IPS-NIHi7 (cell line): ENCODE measurements at regions not wholly inside any gene's neighbourhood (a gene's known extent, or its start where the extent isn't known, plus 50 kb on each side); places are given as distances from the start of the nearest gene placed in this dataset.
A peak's percentile ranks its signal among the peaks of the same experiment; 100 is the strongest.

Source experiments
- DNase-seq: peaks from one replicate; pipeline ENCODE4 v3.0.0; 2012; ENCODE audit warnings: mixed read lengths; ENCODE audit errors: extremely low spot score

DNA sequence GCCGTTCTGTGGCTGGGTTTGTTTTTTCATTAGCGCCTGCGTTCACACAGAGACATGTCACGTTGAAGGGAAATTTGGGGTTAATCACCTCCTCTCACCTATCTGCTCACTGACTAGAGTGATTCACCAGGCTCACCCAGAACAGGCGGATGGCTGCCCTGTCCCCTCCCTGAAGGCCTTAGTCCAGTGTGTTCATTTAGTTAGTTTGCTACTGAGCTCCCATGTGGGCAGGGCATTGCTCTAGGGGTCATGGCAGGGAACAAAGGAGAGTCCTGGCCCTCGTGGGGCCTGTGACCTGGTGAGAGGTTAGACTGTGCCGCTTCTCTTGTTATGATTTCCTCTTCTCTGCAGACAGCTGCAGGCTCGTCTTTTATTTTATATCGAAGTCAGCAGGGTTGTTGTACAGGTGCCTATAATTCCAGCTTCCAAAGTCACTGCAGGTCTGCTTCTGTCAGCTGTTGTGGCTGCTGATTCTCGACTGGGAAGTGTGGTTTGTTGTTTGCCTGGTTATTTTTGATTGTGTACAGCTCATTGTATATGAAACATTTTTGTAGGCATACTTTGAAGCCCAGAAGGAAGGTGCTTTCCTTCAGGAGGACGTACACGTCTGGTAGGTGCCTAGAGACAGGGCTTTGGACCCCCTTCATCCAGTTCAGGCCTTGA, 73.4 kb upstream of the GSE1 start:
- no peak for DNase-seq

DNA sequence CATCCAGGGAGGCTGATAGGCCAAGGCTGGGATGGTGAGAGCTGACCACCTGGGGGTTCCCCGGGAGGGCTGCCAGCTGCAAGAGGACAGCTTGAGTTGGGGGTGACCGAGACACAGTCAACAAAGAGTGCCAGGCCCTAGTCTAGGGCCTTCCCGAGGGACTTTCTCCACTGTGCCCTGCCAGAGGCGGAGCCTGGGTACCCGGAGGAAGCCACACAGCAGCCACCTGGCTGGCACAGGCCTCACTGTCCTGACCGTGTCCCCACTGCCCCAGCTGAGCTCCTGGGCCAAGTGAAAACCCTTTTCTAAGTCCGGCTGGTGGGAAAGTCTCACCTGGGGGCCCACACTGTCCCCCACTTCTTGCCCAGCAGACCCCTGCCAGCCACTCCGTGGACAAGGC, 71.9 kb upstream of the GSE1 start:
- DNase-seq: no peak

DNA sequence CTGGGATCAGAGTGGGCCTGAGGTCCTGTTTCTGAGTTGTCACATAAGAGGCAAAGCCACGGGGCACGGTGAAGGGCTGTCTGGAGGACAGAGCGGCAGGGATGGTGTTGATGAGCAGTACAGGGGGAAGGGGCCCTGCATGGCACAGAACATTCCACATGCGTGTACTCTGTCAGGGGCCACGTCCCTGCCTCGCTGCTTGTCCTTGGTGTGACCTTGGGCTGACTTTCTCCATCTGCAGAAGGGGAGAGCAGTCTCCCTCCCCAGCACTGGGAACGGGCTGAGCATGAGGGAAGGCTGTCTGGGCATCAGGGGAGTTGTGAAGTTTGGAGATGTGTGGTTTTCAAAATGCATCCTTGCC, 71.5 kb upstream of the GSE1 start:
- no peak for DNase-seq

DNA sequence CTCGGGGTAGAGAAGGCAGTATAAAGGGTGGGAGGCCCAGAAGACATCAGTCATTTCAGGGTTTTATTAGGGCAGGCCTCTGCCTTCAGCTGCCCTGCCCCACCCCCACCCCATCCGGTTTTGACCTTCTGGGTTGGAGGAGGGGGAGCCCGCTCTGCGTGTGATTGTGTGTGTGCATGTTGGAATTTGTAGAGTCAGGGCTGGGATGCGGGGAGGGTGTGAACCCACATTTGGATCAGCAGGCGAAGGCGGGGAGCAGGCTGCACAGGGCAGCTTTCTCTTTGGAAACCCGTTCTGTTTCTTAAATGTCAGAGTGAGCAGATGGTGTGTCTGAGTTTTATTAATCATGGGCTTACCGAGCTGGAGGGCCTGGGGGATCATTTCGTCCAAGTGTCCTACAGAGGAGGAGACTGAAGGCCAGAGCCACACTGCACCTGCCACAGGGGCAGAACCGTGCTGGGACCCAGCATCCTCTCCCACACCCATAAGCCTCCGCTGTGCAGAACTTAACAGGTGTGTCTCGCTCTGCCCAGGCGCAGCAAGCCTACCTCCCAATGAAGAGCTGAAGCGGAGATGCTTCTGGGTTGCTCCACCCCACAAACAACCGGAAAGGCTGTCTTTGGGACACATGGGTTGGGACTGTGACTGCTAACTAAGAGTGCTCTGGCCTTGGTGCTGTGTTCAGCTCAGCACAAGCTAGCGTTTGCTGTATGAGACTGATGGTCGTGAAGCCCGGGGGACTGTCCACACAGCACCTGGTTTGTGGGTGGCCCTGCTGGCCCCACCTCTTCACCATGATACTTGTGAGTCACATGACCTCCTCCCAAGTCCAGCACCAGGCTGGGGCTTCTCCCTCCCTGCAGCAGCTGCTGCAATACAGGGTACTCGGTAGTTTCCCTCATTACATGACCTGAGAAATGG, 70.9 kb upstream of the GSE1 start:
- DNase-seq: no peak

DNA sequence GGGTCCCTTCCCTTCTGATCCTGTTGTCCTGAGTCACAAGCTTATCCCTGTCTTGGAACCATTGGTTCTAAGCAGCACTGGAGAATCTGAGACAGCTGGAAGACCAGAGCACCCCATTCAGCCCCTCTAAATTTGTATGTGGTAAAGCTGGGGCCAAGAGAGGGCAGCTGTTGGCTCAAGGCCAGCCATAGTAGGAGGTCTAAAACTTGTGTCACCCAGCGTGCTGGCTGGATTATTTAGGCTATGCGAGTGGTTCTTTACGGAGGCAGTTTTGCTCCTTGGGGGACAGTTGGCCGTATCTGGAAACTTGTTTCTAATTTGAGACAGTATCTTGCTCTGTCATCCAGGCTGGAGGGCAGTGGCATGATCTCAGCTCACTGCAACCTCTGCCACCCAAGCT, 69.6 kb upstream of the GSE1 start:
- DNase-seq: no peak

DNA sequence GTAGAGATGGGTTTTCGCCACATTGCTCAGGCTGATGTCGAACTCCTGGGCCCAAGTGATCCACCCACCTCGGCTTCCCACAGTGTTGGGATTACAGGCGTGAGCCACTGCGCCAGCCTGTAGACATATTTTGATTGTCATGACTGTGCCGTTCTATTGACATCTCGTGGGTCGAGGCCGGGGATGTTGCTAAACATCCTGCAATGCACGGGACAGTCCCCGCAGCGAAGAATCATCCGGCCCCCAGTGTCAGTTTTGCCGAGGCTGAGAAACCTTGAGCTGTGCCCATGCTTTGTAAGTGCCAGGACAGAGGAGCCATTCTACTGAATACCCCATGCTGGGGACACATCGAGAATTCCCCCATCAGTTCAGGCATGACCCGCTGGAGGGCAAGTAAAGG, 69.1 kb upstream of the GSE1 start:
- DNase-seq: no peak

DNA sequence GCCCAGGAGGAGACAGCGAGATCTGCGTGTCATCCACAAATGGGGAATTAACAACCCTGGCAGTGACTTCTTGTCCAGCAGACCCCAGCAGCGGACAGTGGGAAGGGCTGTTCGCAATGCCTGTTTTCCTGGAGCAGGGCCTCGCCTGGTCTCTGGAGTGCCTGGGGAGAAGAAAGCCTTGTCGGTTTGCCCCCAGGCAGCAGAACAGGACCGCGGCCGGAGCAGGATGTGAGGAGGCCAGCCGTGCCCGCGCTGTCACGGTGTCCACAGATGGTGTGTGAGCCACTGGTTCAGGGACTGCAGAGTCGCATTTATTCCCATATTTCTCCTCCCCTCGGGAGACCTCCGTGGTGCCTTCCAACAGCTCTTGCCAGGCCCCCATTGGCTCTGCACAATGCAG, 68.5 kb upstream of the GSE1 start:
- DNase-seq: no peak

DNA sequence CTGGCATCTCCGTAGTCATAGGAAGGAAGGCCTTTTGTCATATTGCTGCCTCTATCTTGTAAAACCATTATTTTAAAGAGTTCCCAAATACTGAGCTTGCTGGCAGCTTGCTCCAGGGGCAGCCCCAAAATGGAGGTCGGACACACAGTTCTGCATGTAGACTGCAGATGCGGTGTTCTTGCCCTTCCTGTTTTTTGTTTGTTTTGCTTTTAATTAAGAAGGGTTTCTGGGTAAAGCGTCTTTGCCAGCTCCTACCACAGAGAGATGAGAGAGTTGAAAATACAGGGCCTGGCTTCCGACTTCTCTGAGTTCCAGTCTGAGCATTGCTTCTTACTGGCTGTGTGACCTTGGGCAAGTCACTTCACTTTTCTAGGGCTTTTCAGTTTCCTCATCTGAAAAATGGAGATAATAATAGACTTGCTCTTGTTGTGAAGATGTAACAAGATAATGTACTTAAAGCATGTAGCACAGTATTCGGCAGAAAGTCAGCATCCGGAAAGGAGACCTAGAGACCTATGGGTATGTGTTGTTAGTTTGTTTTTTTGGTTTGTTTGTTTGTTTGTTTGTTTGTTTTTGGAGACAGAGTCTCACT, 67.8 kb upstream of the GSE1 start:
- DNase-seq: no peak

DNA sequence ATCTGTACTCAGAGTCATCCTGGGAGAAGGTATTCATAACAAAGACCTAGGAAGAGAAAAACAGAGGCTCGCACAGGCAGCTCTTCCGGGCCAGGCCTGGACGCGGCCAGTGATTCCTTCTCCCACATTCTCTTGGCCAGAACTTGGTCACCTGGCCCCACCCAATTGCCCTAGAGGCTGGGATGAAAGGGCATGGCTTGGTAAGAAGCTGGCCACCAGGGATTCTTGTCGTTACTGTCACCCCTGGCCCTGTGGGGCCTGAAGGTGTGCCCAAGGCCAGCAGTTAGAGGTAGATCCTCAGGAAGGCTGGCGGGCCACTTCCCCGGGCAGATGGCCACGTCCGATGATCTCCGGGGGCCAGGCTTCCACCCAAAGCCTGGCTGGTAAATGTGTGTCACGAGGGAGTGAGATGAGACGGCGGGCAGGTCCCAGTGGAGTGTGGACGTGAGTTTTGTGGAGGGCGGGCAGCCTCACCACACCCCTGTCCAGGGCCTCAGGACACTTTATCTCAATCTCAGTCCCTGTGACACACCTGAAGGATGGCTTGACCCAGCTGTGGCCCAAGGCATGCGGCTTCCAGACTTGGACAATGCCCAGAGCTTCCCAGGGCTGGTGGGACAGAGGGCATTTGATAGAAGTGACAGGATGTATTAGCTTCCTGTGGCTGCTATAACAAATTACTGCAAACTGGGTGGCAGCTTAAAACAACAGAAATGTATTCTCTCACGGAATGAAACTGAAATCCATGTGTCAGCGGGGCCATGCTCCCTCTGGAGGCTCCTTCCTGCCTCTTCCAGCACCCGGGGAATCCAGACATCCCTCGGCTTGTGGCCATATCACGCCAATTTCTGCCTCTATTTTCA, 66.3 kb upstream of the GSE1 start:
- no peak for DNase-seq

DNA sequence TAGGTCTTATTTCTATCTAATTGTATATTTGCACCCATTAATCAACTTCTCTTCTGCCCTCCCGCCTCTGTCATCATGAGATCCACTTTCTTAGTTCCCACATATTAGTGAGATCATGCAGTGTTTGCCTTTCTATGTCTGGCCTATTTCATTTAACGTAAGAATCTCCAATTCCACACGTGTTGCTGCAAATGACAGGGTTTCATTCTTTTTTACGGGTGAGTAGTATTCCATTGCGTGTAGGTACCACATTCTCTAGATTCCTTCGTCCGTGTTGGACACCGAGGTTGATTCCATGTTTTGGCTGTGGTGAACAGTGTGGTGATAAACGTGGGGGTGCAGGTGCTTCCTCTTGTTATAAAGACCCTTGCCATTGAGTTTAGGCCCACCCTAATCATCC, 64.7 kb upstream of the GSE1 start:
- no peak for DNase-seq

DNA sequence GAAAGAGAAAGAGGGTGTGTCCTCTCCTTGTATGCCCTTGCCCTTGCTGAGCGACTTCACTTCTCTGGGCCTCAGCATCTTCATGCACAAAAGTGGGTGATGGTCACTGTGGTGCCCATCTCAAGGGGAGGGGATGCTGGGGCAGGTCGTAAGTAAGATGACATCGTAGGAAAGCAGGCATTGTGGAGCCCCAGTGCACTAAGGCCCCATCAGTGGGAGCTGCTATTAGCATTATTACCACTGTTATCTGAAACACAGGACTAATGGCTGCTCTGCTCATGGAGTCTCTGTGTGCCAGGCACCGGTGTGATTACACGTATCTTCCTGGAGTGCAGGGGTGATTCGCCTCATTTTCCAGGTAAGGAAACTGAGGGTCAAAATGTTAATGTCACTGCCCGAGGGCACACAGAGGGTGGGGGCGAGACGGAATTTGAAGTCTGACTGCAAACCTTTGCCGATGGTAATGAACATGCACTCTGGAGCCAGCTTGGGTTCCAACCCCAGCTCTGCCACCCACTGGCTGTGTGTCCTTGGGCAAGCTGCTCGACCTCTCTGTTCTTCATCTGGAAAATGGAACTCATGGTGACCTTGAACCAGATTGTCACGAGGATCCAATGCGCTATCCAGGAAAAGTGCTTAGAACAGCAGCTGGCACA, 63.2 kb upstream of the GSE1 start:
- DNase-seq: no peak

DNA sequence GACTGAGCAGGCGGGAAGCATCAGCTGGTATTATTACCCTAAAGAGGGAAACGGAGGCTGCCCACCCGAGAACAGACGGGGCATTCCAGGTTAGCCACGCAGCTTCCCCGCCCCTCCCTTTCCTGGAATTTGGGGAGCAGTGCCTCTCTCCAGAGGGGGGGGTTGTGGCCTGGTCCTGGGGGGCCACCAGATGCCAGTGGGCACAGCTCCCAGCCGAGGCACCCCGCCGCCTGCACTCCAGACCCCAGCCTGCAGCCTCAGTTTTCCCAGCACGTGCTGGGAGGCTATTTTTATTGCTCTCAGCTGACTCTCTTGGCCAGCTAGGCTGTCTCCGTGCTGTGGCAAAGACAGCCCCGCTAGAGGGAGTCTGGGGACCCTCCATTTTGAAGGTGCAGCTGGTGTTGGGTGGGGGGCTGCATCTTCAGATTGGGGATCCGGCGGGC, 62.7 kb upstream of the GSE1 start:
- no peak for DNase-seq

DNA sequence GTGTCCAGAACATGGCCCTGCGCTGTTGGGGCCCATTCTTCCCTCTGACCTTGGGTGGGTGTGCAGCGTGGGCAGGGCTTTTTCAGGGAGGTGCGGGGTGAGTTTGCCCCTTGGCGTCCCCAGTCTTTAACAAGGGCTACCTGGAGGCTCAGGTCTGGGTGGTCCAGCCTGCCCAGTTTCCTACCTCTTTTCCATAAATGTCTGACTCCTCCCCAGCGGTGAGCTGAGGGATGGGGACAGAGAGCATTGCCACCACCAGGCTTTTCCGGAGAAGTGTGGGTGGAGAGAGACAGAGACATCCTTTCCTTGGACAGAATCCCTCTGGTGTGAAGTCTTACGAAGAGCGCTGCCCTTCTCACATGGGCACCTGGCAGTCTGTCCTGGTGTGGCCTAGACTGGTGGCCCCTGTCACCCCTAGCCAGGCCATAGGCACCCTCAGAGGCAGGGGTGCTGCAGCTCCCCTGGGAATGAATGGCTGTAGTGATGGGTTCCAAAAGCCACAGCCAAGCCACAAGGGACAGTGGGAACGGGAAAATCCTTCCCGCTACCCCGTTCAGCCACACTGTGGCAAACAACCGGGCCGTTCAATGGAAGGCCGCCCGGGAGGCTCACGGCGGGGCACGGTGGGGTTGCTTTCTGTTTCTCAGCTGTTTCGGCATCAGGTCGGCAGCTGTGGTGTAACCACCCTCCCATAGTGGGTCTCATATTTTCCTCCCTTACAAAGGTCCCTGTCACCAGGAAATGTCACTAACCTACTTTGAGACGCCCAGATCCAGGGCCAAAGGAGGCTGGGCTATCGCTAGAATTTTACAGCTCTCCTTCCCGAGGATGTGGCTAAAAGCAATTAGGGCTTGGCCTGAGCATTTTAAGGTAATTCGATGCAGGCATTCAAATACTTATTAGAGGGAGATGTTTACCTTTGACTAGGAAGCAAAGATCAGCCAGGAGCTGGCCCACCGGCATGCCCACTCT, 61.9 kb upstream of the GSE1 start:
- DNase-seq: no peak

DNA sequence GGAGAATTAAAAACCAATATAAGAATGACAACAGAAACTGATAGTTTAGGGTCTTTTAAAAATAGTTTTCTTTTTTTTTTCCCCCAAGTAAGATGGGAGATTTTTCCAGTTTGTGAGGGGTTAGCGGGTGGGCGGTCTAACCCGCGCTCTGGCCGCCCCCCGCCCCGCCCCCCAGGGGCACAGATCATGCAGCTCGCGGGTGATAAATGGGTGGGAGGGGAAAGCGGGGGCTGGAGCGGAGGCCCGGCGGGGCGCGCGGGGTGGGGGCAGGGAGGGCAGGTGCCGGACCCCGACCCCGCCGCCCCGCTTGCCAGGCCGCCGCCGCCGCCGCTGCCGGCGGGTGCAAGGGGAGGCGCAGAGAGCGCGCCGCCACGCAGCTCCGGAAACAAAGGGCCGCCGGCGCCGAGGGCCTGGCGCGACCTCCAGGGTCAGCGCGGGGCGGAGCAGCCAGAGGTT, 60.1 kb upstream of the GSE1 start:
- DNase-seq: peak; percentile 80

DNA sequence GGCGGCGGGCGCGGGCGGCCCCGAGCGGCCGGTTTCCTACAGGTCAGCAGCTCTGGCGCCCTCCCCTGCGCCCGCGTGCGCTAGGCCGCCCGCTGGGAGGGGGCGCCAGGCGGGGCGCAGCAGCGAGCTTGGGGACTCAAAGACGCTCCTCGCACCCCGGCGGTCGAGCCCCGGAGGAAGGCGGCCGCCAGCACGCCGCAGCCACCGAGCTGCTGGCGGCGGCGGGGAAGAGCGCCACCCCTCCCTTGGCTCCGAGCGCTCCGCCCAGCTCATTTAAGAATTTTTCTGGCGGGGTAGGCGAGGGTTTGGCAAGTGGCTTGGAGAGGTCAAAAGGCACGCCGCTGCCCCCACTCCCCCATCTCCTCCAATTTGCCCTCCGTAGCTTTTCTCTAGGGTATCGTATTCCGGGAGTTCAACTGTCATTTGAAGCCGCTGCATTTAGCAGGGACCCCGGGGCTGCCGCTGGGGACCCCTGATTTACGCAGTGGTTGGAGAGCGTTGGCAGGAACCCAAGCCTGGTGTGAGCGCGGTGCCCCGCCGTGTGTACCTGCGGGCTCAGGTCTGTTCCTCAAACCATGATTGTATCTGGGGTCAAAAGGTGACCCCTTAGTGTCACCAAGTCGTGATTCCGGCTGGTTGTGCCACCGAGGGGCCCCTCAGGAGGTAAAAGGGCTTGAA, 59.5 kb upstream of the GSE1 start:
- DNase-seq: no peak

DNA sequence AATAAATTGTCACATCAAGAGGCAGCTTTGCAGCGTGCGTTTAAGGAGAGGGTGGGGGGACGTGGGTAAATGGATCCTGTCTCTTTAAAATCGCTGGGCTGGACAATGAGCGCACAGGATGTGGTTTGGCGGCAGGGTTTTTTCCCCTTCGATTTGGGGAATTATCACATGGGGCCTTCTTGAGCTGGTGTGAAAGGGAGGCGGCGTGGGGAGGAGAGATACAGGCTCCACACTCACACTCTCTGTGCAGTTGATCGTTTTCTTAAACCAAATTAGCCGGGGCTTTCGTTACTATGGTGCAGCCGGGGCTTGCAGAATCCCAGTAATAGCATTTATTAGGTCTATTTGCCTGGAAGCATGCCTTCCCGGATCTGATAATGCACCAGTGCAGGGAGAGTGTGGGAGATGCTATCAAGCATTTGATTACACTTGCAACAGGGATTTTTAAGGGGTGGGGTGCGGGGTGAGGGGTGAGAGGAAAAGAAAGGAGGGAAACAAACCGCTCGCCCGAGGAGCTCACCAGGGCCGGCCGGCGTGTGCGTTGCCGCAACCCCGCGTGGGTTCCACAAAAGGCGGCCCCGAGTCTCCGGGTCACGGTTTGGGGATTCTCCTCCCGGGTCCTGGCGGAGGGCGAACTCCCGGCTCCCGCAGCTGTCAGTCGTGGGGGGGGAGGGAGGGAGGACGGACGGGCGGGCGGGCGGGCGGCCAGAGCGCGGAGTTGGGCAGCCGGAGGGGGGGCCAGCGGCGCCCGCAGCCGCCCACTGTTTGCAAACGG, 58.8 kb upstream of the GSE1 start:
- DNase-seq: no peak

DNA sequence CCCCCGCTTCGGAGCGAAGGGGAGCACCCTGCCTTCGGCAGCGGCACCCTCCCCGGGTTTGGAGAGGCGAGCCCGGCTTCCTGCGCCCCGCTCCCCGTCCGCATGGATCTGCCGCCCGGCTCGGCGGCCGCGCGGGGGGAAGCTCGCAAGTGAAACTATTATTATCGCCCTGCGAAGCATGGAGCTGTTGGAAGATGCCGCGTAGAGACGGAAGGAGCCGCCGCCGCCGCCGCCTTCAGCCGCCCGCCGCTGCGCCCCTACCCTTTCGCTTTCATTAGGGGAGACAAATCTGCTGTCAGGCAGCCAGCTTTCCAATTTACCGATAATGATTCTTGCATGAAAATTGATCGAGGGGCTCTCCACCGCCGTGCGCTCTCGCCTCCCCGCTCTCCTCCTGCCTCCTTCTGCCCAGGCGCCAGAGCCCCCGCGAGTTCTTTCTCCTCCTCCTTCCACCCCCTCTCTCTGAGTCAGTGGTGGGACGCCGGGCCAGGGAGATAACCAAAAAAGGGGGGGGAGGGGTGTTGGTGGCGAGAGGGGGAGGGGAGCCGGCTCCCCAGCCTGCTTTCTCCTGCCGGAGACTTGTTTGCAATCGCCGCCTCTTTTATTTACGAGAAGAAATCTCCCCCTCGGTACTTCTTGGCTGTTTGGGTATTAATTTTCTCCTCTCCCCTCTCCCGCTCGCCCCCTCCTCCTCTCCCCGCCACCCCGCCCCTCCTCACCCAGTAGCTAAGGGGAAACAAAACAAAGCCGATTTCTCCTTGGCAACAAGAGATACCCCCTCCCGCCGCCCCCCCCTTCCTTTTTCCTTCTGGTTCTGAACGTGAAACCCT, 58.0 kb upstream of the GSE1 start:
- peak; percentile 63 for DNase-seq
